ENCODE measurements at regions not wholly inside any gene's neighbourhood (a gene's known extent, or its start where the extent isn't known, plus 50 kb on each side); places are given as distances from the start of the nearest gene placed in this dataset.

- no peak for DNase-seq
- POLR2A ChIA-PET, result no interaction called here
- peaks cover 0 to 1% (median 0%) of the 10 kb centered on the region in 9 donors for H3K9me3 Mint-ChIP-seq
- no peak overlapping the region for H3K4me3 Mint-ChIP-seq
- H3K27ac Mint-ChIP-seq, result no peak overlapping the region
- peaks cover 10 to 21% (median 12%) of the 10 kb centered on the region in 5 donors for H3K27me3 Mint-ChIP-seq
- H3K4me1 Mint-ChIP-seq, result no peaks in the 10 kb centered on the region
- ATAC-seq, result no peak
- H3K36me3 Mint-ChIP-seq, result no peaks in the 10 kb centered on the region
Observed at GRCh38 chr11:122209619-122210366, 93.8 kb upstream of the BLID start.

- Mint-ChIP-seq H3K27me3 (peaks cover 21 to 37% (median 23%) of the 10 kb centered on the region in 5 donors), H3K9me3 (peaks cover 0 to 1% (median 0%) of the 10 kb centered on the region in 9 donors), H3K36me3 (no peaks in the 10 kb centered on the region), H3K27ac (no peak overlapping the region), H3K4me3 (no peak overlapping the region), H3K4me1 (no peaks in the 10 kb centered on the region)
- POLR2A ChIA-PET, result no interaction called here
- ATAC-seq (no peak), DNase-seq (no peak)
Observed at GRCh38 chr11:122207921-122208764, 92.1 kb upstream of the BLID start.

GRCh38 chr11:122207505-122207904 is 91.5 kb upstream of the BLID start:
- Mint-ChIP-seq H3K4me3 (no peak overlapping the region), H3K36me3 (no peaks in the 10 kb centered on the region), H3K4me1 (peaks cover 0 to 2% (median 0%) of the 10 kb centered on the region in 4 donors), H3K27ac (no peak overlapping the region), H3K27me3 (peaks cover 22 to 44% (median 29%) of the 10 kb centered on the region in 5 donors), H3K9me3 (peaks cover 0 to 1% (median 0%) of the 10 kb centered on the region in 9 donors)
- POLR2A ChIA-PET, result no interaction called here
- no peak for ATAC-seq
- DNase-seq, result no peak

- H3K4me1 Mint-ChIP-seq, result peaks cover 0 to 2% (median 0%) of the 10 kb centered on the region in 4 donors
- DNase-seq (no peak), ATAC-seq (no peak)
- H3K27ac Mint-ChIP-seq, result no peak overlapping the region
- peaks cover 24 to 61% (median 35%) of the 10 kb centered on the region in 5 donors for H3K27me3 Mint-ChIP-seq
- H3K9me3 Mint-ChIP-seq, result peaks cover 0 to 1% (median 0%) of the 10 kb centered on the region in 9 donors
- no peaks in the 10 kb centered on the region for H3K36me3 Mint-ChIP-seq
- POLR2A ChIA-PET, result no interaction called here
- no peak overlapping the region for H3K4me3 Mint-ChIP-seq
Observed at GRCh38 chr11:122205036-122205435, 89.0 kb upstream of the BLID start.

GRCh38 chr11:122204206-122204605 is 88.2 kb upstream of the BLID start:
- DNase-seq, result no peak
- no peak overlapping the region for H3K4me3 Mint-ChIP-seq
- H3K9me3 Mint-ChIP-seq, result peaks cover 0 to 1% (median 0%) of the 10 kb centered on the region in 9 donors
- no peaks in the 10 kb centered on the region for H3K36me3 Mint-ChIP-seq
- no peak for ATAC-seq
- no peak overlapping the region for H3K27ac Mint-ChIP-seq
- POLR2A ChIA-PET, result no interaction called here
- H3K27me3 Mint-ChIP-seq, result peaks cover 25 to 61% (median 34%) of the 10 kb centered on the region in 5 donors
- peaks cover 0 to 2% (median 0%) of the 10 kb centered on the region in 4 donors for H3K4me1 Mint-ChIP-seq

GRCh38 chr11:122202951-122203456 is 87.0 kb upstream of the BLID start:
- H3K27me3 Mint-ChIP-seq, result peaks cover 25 to 61% (median 34%) of the 10 kb centered on the region in 5 donors
- POLR2A ChIA-PET, result no interaction called here
- H3K27ac Mint-ChIP-seq, result no peak overlapping the region
- peak in 1 of 2 donors; percentile 30 for ATAC-seq
- DNase-seq, result peak in 5 of 10 donors; percentile 12 to 25 (median 19)
- peaks cover 0 to 2% (median 0%) of the 10 kb centered on the region in 4 donors for H3K4me1 Mint-ChIP-seq
- H3K9me3 Mint-ChIP-seq, result peaks cover 0 to 4% (median 0%) of the 10 kb centered on the region in 9 donors
- no peaks in the 10 kb centered on the region for H3K36me3 Mint-ChIP-seq
- H3K4me3 Mint-ChIP-seq, result no peak overlapping the region

- Mint-ChIP-seq H3K27me3 (peaks cover 27 to 67% (median 37%) of the 10 kb centered on the region in 5 donors), H3K4me1 (peaks cover 0 to 2% (median 0%) of the 10 kb centered on the region in 4 donors), H3K4me3 (no peak overlapping the region), H3K27ac (no peak overlapping the region), H3K36me3 (no peaks in the 10 kb centered on the region), H3K9me3 (peaks cover 0 to 4% (median 0%) of the 10 kb centered on the region in 9 donors)
- ATAC-seq (no peak), DNase-seq (no peak)
- POLR2A ChIA-PET, result no interaction called here
Observed at GRCh38 chr11:122202161-122202950, 86.3 kb upstream of the BLID start.

GRCh38 chr11:122201106-122201505 is 85.1 kb upstream of the BLID start:
- POLR2A ChIA-PET, result interaction anchor here (0.6 kb wide), 1 partner anchor 14 kb away, joined by 4 read pairs; no protein-coding TSS in a partner anchor
- no peak overlapping the region for H3K4me3 Mint-ChIP-seq
- H3K4me1 Mint-ChIP-seq, result peaks cover 0 to 2% (median 0%) of the 10 kb centered on the region in 4 donors
- DNase-seq (no peak), ATAC-seq (no peak)
- no peak overlapping the region for H3K27ac Mint-ChIP-seq
- peaks cover 25 to 62% (median 36%) of the 10 kb centered on the region in 5 donors for H3K27me3 Mint-ChIP-seq
- no peaks in the 10 kb centered on the region for H3K36me3 Mint-ChIP-seq
- peaks cover 0 to 4% (median 0%) of the 10 kb centered on the region in 9 donors for H3K9me3 Mint-ChIP-seq

GRCh38 chr11:122199661-122200060 is 83.6 kb upstream of the BLID start:
- Mint-ChIP-seq H3K27me3 (peaks cover 20 to 48% (median 29%) of the 10 kb centered on the region in 5 donors), H3K4me1 (peaks cover 0 to 2% (median 0%) of the 10 kb centered on the region in 4 donors), H3K36me3 (no peaks in the 10 kb centered on the region), H3K4me3 (no peak overlapping the region), H3K9me3 (peaks cover 0 to 4% (median 0%) of the 10 kb centered on the region in 9 donors), H3K27ac (no peak overlapping the region)
- no peak for DNase-seq
- POLR2A ChIA-PET, result no interaction called here
- ATAC-seq, result no peak

- Mint-ChIP-seq H3K27ac (no peak overlapping the region), H3K4me3 (no peak overlapping the region), H3K36me3 (no peaks in the 10 kb centered on the region), H3K4me1 (peaks cover 0 to 2% (median 0%) of the 10 kb centered on the region in 4 donors), H3K9me3 (peaks cover 0 to 4% (median 0%) of the 10 kb centered on the region in 9 donors), H3K27me3 (peaks cover 16 to 36% (median 20%) of the 10 kb centered on the region in 5 donors)
- ATAC-seq, result no peak
- DNase-seq, result no peak
- POLR2A ChIA-PET, result no interaction called here
Observed at GRCh38 chr11:122198291-122198983, 82.4 kb upstream of the BLID start.

- peaks cover 0 to 5% (median 0%) of the 10 kb centered on the region in 9 donors for H3K9me3 Mint-ChIP-seq
- H3K27me3 Mint-ChIP-seq, result peaks cover 10 to 25% (median 12%) of the 10 kb centered on the region in 5 donors
- H3K4me3 Mint-ChIP-seq, result no peak overlapping the region
- no peak overlapping the region for H3K27ac Mint-ChIP-seq
- ATAC-seq (no peak), DNase-seq (no peak)
- POLR2A ChIA-PET, result no interaction called here
- no peaks in the 10 kb centered on the region for H3K36me3 Mint-ChIP-seq
- H3K4me1 Mint-ChIP-seq, result no peaks in the 10 kb centered on the region
Observed at GRCh38 chr11:122197066-122197987, 81.3 kb upstream of the BLID start.
